ENCODE measurements at regions not wholly inside any gene's neighbourhood (a gene's known extent, or its start where the extent isn't known, plus 50 kb on each side); places are given as distances from the start of the nearest gene placed in this dataset.

DNA sequence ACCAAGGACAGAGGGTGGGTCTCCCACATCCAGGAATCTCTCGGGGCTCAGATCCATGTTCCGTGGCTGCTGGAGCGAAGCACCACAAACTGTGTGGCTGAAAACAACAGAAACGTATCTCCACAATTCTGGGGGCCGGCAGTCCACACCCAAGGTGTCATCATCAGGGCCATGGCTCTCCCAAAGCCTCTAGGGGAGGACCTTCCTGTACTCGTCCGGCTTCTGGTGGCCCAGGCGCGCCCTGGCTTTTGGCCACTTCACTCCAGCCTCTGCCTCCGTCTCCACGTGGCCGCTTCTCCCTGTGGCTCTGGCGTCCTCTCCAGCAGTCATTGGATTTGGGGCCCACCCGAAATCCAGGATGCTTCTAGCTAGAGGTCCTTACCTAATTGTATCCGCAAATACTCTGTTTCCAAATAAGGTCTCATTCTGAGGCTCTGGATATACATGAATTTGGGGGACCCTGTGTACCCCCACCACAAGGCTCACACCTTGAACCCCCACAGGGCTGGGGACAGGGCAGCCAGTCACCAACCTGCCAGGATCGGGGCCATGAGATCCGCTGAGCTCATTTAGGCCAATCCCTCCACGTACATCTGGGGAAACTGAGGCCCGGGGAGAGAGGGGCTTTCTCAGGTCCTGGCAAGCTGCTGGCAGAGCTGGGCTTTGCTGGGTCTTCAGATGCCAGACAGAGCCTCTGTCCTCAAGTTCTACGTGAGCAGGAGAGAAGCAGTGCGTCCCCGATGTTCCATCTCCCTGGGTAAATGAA lies 158.2 kb downstream of the OLFM1 start:
- TF ChIP-seq, protein P1, sequence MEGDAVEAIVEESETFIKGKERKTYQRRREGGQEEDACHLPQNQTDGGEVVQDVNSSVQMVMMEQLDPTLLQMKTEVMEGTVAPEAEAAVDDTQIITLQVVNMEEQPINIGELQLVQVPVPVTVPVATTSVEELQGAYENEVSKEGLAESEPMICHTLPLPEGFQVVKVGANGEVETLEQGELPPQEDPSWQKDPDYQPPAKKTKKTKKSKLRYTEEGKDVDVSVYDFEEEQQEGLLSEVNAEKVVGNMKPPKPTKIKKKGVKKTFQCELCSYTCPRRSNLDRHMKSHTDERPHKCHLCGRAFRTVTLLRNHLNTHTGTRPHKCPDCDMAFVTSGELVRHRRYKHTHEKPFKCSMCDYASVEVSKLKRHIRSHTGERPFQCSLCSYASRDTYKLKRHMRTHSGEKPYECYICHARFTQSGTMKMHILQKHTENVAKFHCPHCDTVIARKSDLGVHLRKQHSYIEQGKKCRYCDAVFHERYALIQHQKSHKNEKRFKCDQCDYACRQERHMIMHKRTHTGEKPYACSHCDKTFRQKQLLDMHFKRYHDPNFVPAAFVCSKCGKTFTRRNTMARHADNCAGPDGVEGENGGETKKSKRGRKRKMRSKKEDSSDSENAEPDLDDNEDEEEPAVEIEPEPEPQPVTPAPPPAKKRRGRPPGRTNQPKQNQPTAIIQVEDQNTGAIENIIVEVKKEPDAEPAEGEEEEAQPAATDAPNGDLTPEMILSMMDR (IDR thresholded peaks at IDR 0.05; ENCODE audit: insufficient read depth, low read depth, low read length) = no peak
- H3K36me3 ChIP-seq (ENCODE audit: control insufficient read depth, insufficient read depth, low read length) = no peaks in the 10 kb centered on the region
- H3K27me3 ChIP-seq (ENCODE audit: control insufficient read depth, insufficient read depth, low read length) = no peaks in the 10 kb centered on the region
- ChIA-PET POLR2A (no interaction called here), CTCF (no interaction called here)
- DNase-seq (ENCODE audit: low read depth) = no peak
- no peak overlapping the region for H3K4me3 ChIP-seq (ENCODE audit: low read depth, low read length)

DNA sequence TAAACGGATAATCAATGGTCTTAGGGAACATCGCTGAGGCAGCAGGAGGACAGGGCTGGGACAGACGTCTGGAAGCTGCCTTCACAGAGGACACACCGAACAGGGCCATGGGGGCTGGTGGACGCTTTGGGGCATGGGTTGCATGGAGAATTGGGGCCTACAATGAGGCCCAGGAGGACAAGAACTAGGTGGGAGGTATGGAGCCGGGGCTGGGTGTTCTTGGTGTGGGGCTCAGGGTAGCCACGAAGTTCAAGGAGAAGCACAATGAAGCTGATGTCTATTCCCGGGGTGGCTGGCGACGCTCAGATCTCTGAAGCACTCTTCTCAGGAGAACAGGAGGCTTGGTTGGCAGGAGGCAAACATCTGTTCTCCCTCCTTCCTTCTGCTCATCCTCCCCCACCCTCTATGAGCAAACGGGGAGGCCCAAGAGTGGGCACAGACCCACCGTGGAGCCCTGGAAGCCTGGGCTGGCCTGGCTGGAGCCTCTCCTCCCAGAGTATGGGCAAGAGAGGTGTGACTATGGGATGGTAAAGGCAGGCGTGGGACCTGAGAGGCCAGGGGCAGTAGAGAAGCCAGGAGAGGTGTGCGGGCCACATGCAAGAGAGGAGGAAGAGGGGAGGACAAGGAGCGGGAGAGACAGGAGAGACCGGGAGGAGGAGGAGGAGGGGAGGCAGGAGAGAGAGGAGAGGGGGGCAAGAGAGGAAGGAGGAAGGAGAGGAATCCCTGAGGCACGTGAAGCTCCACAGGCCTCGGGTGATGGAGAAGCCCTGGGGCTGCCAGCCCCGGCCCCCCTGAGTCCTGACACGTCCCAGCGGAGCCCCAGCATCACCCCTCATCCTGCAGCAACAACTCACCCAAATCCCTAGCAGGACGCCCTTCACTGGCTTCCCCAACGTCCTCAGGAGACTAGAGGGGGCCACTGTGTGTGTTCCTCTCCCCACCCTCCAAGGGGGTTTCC lies 159.1 kb downstream of the OLFM1 start:
- ChIA-PET POLR2A (no interaction called here), CTCF (no interaction called here)
- TF ChIP-seq, protein P1 (IDR thresholded peaks at IDR 0.05; ENCODE audit: insufficient read depth, low read depth, low read length) = no peak
- Histone ChIP-seq H3K4me3 (ENCODE audit: low read depth, low read length) (no peak overlapping the region), H3K27me3 (ENCODE audit: control insufficient read depth, insufficient read depth, low read length) (no peaks in the 10 kb centered on the region), H3K36me3 (ENCODE audit: control insufficient read depth, insufficient read depth, low read length) (no peaks in the 10 kb centered on the region)
- DNase-seq (ENCODE audit: low read depth) = no peak

DNA sequence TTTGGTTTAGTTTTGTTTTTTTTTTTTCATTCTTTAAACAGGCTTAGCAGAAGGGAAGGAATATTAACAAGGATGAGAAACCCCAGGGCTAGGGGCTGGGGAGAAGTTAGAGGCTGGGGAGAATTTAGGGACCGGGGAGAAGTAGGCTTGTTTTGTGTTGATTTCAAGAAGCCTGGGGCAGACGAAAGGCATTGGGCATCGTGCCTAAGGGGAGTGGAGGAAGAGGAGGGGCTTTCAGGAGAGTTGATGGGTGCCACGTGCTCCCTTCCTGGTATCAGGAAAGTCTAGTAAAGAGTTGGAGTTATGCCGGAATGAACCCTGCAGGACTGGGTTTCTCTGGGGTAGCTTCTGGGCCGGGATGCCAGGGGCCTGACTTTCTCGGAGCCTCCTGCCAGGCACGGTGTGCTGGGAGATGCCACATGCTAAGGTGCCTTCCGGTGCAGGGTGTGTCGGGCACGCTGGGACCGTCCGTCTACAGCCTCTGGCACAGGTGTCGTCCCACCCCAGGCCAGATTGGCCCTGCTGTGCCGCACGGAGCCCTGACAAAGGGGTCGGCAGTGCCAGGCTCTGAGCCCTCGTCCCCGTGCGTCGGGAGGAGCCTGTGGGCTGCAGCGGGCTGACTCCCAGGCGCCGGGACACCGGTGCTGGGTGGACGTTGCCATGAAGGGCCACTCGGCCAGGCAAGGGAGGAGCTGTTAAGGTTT lies 159.9 kb downstream of the OLFM1 start:
- Histone ChIP-seq H3K36me3 (ENCODE audit: control insufficient read depth, insufficient read depth, low read length) (no peaks in the 10 kb centered on the region), H3K4me3 (ENCODE audit: low read depth, low read length) (no peak overlapping the region), H3K27me3 (ENCODE audit: control insufficient read depth, insufficient read depth, low read length) (no peaks in the 10 kb centered on the region)
- no peak for DNase-seq (ENCODE audit: low read depth)
- ChIA-PET POLR2A (no interaction called here), CTCF (no interaction called here)
- TF ChIP-seq, protein P1 (IDR thresholded peaks at IDR 0.05; ENCODE audit: insufficient read depth, low read depth, low read length) = no peak

DNA sequence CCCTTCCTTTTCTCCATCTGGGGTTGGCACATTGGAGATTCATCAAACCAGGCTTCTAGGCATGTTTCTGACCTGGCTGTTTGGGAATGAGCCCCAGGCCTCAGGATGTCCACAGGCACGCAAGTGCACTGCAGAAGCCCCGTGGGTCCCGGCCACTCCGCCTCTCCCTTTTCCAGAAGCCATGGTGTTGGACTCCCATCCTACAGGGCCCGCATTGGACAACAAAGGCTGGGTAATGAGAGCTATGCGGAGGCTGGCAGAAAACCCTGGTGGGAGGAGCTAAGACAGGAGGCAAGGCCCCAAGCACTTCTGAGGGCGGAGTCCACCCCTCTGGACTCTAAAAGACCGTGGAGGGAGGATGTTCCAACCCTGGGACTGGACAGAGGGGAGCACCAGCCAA lies 160.6 kb downstream of the OLFM1 start:
- H3K36me3 ChIP-seq (ENCODE audit: control insufficient read depth, insufficient read depth, low read length) = no peaks in the 10 kb centered on the region
- ChIA-PET POLR2A (no interaction called here), CTCF (no interaction called here)
- TF ChIP-seq, protein P1 (IDR thresholded peaks at IDR 0.05; ENCODE audit: insufficient read depth, low read depth, low read length) = no peak
- H3K4me3 ChIP-seq (ENCODE audit: low read depth, low read length) = no peak overlapping the region
- no peak for DNase-seq (ENCODE audit: low read depth)
- H3K27me3 ChIP-seq (ENCODE audit: control insufficient read depth, insufficient read depth, low read length) = no peaks in the 10 kb centered on the region

DNA sequence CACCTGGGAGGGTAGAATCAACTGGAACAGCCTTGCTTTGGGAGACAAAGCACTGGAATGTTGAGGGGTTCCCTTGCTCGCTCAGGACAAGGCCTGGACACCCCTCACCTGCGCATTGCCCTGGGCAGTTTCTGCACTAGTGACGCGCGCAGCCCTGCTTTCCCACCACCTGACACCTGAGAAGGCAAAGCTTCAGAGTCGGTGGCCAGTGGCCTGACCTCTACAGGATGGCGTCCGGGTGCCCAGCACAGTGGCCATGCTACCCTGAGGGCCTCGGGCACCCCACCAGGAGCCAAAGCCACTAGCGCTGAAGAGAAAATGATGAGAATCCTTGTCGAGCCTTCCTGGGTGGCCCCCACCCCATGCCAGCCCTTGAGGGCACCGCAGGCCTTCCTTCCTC lies 161.3 kb downstream of the OLFM1 start:
- Histone ChIP-seq H3K36me3 (ENCODE audit: control insufficient read depth, insufficient read depth, low read length) (no peaks in the 10 kb centered on the region), H3K27me3 (ENCODE audit: control insufficient read depth, insufficient read depth, low read length) (no peaks in the 10 kb centered on the region), H3K4me3 (ENCODE audit: low read depth, low read length) (no peak overlapping the region)
- CTCF ChIA-PET = no interaction called here
- TF ChIP-seq, protein P1 (IDR thresholded peaks at IDR 0.05; ENCODE audit: insufficient read depth, low read depth, low read length) = no peak
- DNase-seq (ENCODE audit: low read depth) = no peak
- POLR2A ChIA-PET = no interaction called here
